ENCODE measurements at regions not wholly inside any gene's neighbourhood (a gene's known extent, or its start where the extent isn't known, plus 50 kb on each side); places are given as distances from the start of the nearest gene placed in this dataset.
"Not testable (repeated sequence)": the region's sequence is repeated elsewhere in the genome, so short reads cannot be mapped to it uniquely, and the experiment has no call there.

DNA sequence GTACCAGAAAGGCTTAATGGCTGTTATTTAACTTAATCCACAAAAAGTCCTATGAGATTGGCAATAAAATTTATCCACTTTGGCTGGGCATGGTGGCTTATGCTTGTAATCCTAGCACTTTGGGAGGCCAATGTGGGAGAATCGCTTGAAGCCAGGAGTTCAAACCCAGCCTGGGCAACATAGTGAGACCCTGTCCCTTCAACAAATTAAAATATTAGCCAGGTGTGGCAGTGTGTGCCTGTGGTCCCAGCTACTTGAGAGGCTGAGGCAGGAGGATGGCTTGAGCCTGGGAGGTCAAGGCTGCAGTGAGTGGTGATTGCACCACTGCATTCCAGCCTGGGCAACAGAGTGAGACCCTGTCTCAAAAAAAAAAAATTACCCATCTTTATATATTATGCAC lies 193.4 kb upstream of the GATA6 start:
- not testable (repeated sequence) for TF ChIP-seq POLR2A (IDR thresholded peaks at IDR 0.05)
- TF ChIP-seq, protein P1, sequence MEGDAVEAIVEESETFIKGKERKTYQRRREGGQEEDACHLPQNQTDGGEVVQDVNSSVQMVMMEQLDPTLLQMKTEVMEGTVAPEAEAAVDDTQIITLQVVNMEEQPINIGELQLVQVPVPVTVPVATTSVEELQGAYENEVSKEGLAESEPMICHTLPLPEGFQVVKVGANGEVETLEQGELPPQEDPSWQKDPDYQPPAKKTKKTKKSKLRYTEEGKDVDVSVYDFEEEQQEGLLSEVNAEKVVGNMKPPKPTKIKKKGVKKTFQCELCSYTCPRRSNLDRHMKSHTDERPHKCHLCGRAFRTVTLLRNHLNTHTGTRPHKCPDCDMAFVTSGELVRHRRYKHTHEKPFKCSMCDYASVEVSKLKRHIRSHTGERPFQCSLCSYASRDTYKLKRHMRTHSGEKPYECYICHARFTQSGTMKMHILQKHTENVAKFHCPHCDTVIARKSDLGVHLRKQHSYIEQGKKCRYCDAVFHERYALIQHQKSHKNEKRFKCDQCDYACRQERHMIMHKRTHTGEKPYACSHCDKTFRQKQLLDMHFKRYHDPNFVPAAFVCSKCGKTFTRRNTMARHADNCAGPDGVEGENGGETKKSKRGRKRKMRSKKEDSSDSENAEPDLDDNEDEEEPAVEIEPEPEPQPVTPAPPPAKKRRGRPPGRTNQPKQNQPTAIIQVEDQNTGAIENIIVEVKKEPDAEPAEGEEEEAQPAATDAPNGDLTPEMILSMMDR (IDR thresholded peaks at IDR 0.05), result not testable (repeated sequence)
